ENCODE measurements at regions not wholly inside any gene's neighbourhood (a gene's known extent, or its start where the extent isn't known, plus 50 kb on each side); places are given as distances from the start of the nearest gene placed in this dataset.

DNA sequence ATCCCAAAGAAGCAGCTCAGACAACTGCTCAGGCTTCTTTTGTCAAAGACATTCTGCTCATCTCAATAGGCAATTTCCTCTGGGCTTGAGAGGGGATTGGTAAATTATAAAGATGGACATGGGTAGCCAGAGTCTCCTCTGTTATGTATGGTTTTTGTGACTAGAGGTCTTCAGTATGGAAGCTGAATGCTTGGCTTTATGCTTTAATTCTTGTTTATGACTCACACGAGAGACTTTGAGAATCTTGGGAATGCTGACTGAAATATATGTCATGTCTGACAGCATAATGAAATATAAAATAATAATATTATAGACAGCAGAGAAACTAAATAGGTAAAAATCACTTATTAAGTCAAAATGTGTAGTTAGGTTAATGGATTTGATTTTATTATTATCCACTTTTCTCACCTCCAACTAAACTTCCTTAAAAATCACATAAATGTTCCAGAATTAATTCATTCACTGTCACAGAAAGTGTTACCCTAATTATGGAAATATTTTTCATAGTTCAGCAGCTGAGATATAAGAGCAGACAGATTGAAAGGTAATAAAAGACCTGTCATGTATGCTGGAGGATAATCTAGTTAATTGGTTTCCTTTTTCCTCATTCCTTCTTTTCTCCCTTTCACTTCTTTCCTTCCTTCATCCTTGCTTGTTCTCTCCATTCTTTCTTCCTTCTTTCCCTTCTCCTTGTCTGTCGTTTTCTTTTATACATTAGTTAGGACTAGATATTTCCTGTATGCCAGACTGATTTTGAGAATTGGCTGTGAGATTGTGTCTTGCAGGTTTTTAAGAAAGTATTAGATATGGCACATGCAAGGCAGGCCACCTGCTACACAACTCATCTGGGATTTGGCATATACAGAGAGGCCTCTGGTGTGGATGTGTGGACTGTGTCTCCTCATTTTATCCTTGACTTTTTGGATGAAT lies 1866.1 kb upstream of the NUDT12 start:
- no peak overlapping the region for H3K27ac ChIP-seq
- H3K4me3 ChIP-seq, result no peak overlapping the region
- intact Hi-C loops (cut with DNase I), result no loop called here
- no peak for TF ChIP-seq CTCF (IDR thresholded peaks at IDR 0.05)
- H3K27me3 ChIP-seq, result peaks cover 0 to 4% (median 0%) of the 10 kb centered on the region in 7 donors
- WGBS, 2 donors, result 64 to 65% methylated on average over 2 of the region's 2 CpGs
- no peaks in the 10 kb centered on the region for H3K4me1 ChIP-seq
- DNase-seq (no peak), ATAC-seq (no peak)
- H3K36me3 ChIP-seq, result no peaks in the 10 kb centered on the region
- peaks cover 0 to 4% (median 0%) of the 10 kb centered on the region in 11 donors for H3K9me3 ChIP-seq

GRCh38 chr5:105414067-105414466 lies 1851.5 kb upstream of the NUDT12 start:
- no peak for TF ChIP-seq CTCF (IDR thresholded peaks at IDR 0.05)
- Histone ChIP-seq H3K4me3 (no peak overlapping the region), H3K27ac (no peak overlapping the region), H3K9me3 (peaks cover 0 to 43% (median 12%) of the 10 kb centered on the region in 11 donors), H3K27me3 (no peaks in the 10 kb centered on the region), H3K36me3 (no peaks in the 10 kb centered on the region), H3K4me1 (no peaks in the 10 kb centered on the region)
- WGBS, 2 donors, result 71 to 80% methylated on average over 3 of the region's 3 CpGs
- intact Hi-C loops (cut with DNase I), result no loop called here
- ATAC-seq, result no peak
- DNase-seq, result no peak

GRCh38 chr5:105413406-105413990 lies 1850.9 kb upstream of the NUDT12 start:
- Histone ChIP-seq H3K27me3 (no peaks in the 10 kb centered on the region), H3K4me3 (no peak overlapping the region), H3K27ac (no peak overlapping the region), H3K4me1 (no peaks in the 10 kb centered on the region), H3K36me3 (no peaks in the 10 kb centered on the region), H3K9me3 (peaks cover 0 to 37% (median 10%) of the 10 kb centered on the region in 11 donors)
- TF ChIP-seq CTCF (IDR thresholded peaks at IDR 0.05), result no peak
- 86 to 87% methylated on average over 9 of the region's 9 CpGs for WGBS, 2 donors
- DNase-seq (no peak), ATAC-seq (no peak)
- intact Hi-C loops (cut with DNase I), result no loop called here

- Histone ChIP-seq H3K27me3 (no peaks in the 10 kb centered on the region), H3K36me3 (no peaks in the 10 kb centered on the region), H3K4me1 (no peaks in the 10 kb centered on the region), H3K9me3 (peaks cover 0 to 10% (median 0%) of the 10 kb centered on the region in 11 donors), H3K27ac (no peak overlapping the region), H3K4me3 (no peak overlapping the region)
- no peak for DNase-seq
- TF ChIP-seq CTCF (IDR thresholded peaks at IDR 0.05), result no peak
- no peak for ATAC-seq
- intact Hi-C loops (cut with DNase I), result no loop called here
- WGBS, 2 donors, result 83 to 91% methylated on average over 1 of the region's 1 CpG
These were observed 1847.1 kb upstream of the NUDT12 start for GRCh38 chr5:105409695-105410094.
